NCI-H146 treated with DMSO at 0.1 percent for 48 hours (cell line): ENCODE measurements at regions not wholly inside any gene's neighbourhood (a gene's known extent, or its start where the extent isn't known, plus 50 kb on each side); places are given as distances from the start of the nearest gene placed in this dataset.
A peak's percentile ranks its signal among the peaks of the same experiment; 100 is the strongest.

Source experiments
- DNase-seq: peaks from one replicate; lab custom pipeline; 2025; ENCODE audit not compliant: unreplicated experiment; lab: John Stamatoyannopoulos, UW

GRCh38 chr13:80668452-80668851 lies 327.5 kb upstream of the SPRY2 start:
- no peak for DNase-seq

DNA sequence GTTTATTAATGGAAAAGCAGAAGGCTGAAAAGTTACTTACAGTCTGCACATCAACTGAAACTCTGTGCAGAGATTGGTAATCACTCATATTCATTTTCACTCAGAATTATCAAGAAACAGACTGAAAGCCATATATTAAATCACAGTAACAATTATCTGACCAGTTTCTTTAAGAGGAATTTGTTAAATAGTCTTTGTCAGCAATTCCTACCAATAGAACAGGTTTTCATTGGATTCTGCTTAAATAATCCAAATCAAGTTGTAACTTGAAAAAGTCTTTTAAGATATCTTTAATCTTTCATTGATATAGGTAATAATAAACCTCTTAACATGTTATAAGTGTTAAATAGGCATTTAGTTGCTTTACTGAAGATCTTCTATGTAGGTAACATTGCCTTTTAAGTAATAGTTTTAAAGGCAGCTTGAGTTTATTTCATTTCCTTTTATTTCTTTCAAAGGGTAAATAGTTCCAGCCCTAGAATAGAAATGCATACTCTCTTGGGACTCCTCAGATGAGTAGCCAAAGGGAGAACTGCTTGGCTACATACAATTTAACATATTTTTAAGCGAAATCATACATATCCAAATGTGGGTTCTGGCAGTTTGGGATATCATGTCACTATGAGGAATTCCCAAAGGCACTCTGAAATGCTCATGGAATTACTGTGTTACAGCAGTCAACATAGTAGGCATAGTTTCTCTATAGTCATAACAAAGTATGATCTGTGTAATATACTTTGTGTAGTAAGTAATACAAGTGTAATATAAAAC lies 326.0 kb upstream of the SPRY2 start:
- no peak for DNase-seq

DNA sequence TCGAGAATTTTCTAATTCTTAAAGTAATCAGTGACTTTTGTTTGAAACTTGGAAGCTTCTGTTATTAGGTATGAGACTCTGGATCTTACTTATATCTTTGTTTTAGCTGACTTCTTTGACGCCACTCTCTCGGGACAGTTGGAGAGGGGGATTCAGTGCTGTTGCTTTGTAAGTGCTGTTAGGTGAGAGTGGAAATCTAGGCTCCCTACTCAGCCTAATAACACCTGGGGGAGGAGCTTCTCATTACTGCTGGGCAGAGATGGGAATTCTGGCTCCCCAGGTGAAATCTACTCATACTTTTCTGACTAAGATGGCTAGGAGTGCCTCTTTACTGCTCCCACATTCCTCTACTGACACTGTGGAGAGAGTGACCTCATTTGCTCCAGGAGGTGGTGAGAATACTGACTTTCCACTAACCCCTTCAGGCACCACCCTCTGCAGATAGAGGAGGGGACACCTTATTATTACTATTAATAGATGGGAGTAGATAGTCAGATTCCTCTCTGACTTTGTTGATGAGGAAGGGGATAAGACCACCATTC lies 324.9 kb upstream of the SPRY2 start:
- DNase-seq, result no peak

GRCh38 chr13:80664950-80665349 lies 324.0 kb upstream of the SPRY2 start:
- no peak for DNase-seq

GRCh38 chr13:80663788-80664187 lies 322.9 kb upstream of the SPRY2 start:
- DNase-seq, result no peak

DNA sequence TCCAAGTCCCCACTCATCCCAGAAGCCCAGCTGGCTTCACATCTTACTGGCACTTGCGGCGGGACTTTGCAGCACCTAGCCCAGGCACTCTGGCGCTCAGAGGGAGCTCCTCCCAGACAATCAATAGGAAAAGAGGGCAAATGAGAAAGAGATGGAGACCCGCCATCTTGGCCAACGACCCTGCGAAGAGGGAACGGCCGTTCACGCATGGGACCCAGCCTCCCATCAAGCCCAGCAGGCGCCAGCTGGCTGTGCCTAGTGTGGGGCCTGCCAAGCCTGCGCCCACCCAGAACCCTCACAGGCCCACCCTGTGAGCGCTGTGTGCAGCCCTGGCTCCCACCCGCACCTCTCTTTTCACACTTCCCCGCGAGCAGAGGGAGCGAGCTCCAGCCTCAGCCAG lies 317.8 kb upstream of the SPRY2 start:
- DNase-seq, result no peak

DNA sequence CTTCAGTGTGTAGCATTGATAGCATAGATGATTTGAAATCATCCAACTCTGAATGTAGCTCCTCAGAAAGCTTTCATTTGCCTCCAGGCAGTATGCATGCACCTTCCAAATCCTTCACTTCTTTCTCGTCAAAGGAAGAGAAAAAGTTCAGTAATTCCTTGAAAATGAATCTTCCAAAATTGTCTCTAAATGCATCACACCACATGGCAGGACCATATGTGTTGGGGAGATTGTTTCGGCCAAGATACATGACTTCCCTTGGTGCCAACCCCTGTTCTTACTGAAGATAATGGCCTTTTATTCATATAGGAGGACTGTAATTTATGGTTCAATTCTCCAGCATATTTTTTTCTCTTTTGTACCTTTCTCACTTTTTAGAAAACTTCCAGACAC lies 315.6 kb upstream of the SPRY2 start:
- DNase-seq, result no peak

- DNase-seq, result no peak
These were observed 315.0 kb upstream of the SPRY2 start for GRCh38 chr13:80655778-80656511.

GRCh38 chr13:80654638-80655249 lies 313.8 kb upstream of the SPRY2 start:
- peak; percentile 8 for DNase-seq

DNA sequence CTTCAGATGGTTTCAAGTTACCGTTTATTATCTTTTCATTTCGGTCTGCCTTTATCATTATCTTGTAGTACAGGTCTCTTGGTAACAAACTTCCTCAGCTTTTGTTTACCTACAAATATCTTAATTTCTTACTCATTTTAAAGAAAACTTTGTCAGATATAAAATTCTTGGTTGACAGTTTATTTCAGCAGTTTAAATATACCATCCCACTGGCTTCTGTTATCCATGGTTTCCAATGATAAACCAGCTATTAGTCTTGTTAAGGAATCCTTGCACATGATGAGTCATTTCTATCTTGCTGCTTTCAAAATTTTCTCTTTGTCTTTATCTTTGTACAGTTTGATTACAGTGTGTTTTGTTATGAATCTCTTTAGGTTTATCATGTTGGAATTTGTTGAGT lies 308.3 kb upstream of the SPRY2 start:
- no peak for DNase-seq

DNA sequence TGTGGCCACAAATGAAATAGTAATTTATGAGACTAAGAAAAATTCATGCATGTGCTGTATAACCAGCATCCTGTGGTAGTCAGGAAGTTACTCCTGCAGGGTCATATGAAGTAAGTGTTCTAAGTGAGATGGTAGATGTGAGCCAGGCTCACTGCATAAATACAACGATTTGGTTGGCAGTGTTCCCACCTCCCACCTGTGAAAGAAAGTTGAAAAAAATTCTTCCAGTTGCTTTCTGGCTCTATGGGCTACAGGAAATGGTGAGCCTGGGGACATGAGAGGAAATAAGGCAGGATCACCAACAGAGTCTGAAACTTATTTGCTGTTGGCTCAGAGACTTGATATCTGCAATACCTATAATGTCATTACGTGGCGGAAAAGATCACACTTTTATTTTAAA lies 301.7 kb upstream of the SPRY2 start:
- no peak for DNase-seq

DNA sequence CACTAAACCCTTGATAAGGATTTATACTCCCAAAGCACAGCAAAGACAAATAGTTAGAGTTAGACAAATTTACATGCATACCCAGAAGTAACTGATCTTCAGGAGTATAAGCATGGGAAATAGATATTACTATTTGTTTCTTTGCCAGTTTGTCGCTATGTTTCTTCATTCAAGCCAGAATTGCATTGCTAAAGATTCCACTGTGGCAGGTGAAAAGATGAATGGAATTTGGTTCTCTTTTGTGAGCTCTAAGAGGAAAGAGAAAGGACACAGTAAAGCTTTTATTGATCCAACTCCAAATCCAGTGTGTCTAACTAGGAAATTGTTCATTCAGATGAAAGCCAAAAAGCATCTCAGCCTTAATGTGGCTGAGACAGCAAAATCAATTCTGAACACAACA lies 292.3 kb upstream of the SPRY2 start:
- no peak for DNase-seq

DNA sequence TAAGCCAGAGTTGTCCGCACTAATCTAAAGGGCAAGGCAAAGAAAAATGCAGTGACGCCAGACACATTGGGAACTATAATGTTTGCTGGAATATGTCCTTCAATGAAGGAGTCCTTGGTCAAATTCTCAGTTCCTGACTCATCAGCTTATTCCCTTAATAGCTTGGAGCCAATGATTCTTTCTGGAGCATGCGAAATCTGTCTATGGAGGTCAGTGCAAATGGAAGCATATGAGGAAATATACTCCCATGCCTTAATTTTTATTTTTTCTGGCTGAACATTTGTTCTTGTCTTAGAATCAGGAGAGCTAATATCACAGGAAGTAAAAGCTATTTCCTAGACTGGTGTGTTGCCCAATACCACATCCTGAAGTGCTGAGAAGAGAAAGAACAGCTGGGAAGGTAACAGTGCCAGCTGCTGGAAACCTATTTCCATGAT lies 289.8 kb upstream of the SPRY2 start:
- DNase-seq, result no peak

DNA sequence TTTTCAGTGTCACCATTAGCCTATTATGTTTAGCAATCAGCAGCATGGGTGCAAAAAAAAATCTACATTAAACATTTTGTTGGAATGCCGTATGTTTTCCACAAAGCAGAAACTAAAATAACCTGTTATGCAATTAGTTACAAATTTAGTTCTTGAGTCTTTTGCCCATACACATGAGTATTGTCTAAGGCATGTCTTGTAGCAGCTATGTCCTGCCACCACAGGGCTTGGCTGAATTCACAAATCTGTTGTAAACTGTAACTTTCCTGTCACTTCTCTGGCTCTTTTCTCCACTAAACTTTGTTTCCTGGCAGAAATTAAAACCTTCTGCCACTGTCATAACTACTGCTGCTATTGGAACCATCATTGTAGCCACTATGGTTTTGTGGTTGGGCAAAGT lies 277.9 kb upstream of the SPRY2 start:
- DNase-seq, result no peak

GRCh38 chr13:80612804-80613203 lies 271.9 kb upstream of the SPRY2 start:
- no peak for DNase-seq

DNA sequence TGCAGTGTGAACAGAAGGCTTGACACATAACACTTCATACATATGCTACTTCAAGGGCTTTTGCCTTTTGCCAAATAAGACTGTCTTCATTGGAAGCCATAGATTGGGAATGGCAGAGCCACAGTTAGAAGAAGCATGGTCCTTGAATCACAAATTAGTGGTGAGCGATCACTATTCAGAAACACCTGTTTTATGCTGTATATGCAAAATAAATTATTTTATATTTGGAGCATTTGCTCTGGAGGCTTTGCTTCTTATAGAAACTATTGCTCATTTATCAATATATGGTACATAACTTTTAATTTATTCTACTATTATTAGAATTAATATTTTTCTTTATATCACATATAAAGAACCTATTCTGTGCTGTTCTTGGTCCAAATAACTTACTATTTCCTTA lies 270.4 kb upstream of the SPRY2 start:
- no peak for DNase-seq

DNA sequence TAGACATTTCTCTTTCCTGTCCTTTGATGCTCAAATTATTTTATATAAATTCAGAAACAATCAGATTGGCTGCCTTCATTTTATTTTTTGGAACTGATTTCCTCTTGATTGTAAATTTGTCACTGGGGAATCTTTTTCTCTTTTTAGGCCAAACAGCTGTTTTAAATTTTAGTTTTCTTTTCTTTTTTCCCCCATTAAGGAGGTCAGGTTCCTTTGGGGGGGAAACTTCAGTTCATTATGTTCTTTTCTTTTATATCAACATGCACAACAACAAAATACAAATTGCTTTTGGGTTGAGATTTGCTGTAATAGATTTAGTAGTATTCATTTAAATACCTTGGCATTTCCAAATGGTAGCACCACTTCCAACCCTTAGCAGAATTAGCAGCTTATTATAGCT lies 264.8 kb upstream of the SPRY2 start:
- no peak for DNase-seq

GRCh38 chr13:80605011-80605410 lies 264.1 kb upstream of the SPRY2 start:
- DNase-seq, result no peak

DNA sequence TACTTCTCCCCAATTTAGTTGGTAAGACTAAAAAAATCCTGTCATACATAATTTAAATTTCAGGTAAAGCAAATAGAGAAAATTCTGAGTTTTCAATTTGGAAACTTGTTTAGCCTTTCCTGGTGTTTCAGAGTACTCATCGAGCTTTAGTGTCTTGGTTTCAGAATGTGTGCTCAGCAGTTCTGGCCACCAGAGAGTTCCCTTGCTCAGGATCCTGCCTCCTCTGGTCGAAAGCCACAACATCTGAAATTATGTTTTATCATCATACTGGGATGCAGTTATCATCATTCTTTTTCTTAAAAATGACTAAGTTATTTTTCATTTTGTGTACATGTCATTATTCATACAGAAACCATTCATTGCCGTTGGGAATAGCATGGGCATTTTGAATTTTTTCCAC lies 263.2 kb upstream of the SPRY2 start:
- no peak for DNase-seq

- no peak for DNase-seq
These were observed 262.4 kb upstream of the SPRY2 start for GRCh38 chr13:80603351-80603750.

DNA sequence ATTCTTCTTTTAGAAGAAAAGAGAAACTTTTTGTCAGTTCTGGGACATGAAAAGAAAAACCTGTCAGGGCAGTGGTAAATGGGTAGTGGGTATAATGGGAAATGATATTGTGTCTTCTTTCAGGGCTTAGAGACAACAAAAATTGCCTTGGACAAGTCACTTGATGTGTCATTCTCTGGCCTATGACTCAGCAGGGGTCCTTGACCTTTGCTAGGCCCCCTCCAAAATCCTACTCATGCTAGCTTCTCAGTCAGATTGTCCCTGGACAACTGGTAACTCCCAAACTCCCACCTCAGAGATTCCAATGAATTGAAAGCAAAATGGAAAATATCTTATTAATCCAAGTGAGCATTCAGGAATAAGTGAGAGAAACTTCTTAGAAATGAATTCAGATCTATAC lies 258.8 kb upstream of the SPRY2 start:
- no peak for DNase-seq

- DNase-seq, result no peak
These were observed 257.3 kb upstream of the SPRY2 start for GRCh38 chr13:80598189-80598588.
